ENCODE measurements at regions not wholly inside any gene's neighbourhood (a gene's known extent, or its start where the extent isn't known, plus 50 kb on each side); places are given as distances from the start of the nearest gene placed in this dataset.

- H3K27ac ChIP-seq (ENCODE audit: control insufficient read depth, insufficient read depth): no peak overlapping the region
- H3K36me3 ChIP-seq (ENCODE audit: control insufficient read depth in 2 of 2, insufficient read depth in 2 of 2, low read length in 1 of 2): no peaks in the 10 kb centered on the region
- TF ChIP-seq CBX3 (IDR thresholded peaks at IDR 0.05; ENCODE audit: borderline replicate concordance, low read depth) (no peak), IKZF1 (conservative IDR thresholded peaks at IDR 0.05) (no peak), PML (IDR thresholded peaks at IDR 0.05; ENCODE audit: low read length) (no peak), KLF5 (IDR thresholded peaks at IDR 0.05; ENCODE audit: partially characterized antibody) (no peak), IRF3 (IDR thresholded peaks at IDR 0.05) (no peak), SIX5 (IDR thresholded peaks at IDR 0.05; ENCODE audit: low read depth, low read length, severe bottlenecking) (no peak), POLR2A (IDR thresholded peaks at IDR 0.05; ENCODE audit: low read depth, low read length) (no peak), TCF7 (IDR thresholded peaks at IDR 0.05; ENCODE audit: borderline replicate concordance) (no peak), TBL1XR1 (IDR thresholded peaks at IDR 0.05; ENCODE audit: low read depth, low read length) (no peak), SRF (IDR thresholded peaks at IDR 0.05; ENCODE audit: low read depth in 2 of 2, low read length in 2 of 2) (no peak)
- TF ChIP-seq, protein P1, sequence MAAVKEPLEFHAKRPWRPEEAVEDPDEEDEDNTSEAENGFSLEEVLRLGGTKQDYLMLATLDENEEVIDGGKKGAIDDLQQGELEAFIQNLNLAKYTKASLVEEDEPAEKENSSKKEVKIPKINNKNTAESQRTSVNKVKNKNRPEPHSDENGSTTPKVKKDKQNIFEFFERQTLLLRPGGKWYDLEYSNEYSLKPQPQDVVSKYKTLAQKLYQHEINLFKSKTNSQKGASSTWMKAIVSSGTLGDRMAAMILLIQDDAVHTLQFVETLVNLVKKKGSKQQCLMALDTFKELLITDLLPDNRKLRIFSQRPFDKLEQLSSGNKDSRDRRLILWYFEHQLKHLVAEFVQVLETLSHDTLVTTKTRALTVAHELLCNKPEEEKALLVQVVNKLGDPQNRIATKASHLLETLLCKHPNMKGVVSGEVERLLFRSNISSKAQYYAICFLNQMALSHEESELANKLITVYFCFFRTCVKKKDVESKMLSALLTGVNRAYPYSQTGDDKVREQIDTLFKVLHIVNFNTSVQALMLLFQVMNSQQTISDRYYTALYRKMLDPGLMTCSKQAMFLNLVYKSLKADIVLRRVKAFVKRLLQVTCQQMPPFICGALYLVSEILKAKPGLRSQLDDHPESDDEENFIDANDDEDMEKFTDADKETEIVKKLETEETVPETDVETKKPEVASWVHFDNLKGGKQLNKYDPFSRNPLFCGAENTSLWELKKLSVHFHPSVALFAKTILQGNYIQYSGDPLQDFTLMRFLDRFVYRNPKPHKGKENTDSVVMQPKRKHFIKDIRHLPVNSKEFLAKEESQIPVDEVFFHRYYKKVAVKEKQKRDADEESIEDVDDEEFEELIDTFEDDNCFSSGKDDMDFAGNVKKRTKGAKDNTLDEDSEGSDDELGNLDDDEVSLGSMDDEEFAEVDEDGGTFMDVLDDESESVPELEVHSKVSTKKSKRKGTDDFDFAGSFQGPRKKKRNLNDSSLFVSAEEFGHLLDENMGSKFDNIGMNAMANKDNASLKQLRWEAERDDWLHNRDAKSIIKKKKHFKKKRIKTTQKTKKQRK (IDR thresholded peaks at IDR 0.05; ENCODE audit: low read depth, low read length): no peak
- no peak overlapping the region for H3K4me2 ChIP-seq (ENCODE audit: control insufficient read depth, insufficient read depth)
- H3K79me2 ChIP-seq (ENCODE audit: control insufficient read depth, insufficient read depth, low read length): no peaks in the 10 kb centered on the region
- ChIA-PET CTCF (no interaction called here), POLR2A (no interaction called here), SMC1A (ENCODE audit: uncharacterized antibody, unreplicated experiment) (no interaction called here), RAD21 (ENCODE audit: unreplicated experiment) (no interaction called here)
- H4K20me1 ChIP-seq (ENCODE audit: control insufficient read depth, insufficient read depth): no peaks in the 10 kb centered on the region
- no TSS peak for BruUV-seq (replicated peaks)
- H3K9ac ChIP-seq (ENCODE audit: control insufficient read depth, insufficient read depth, low read length): no peak overlapping the region
- no peak overlapping the region for H3K4me3 ChIP-seq
- H2AFZ ChIP-seq (ENCODE audit: control insufficient read depth, low read depth, low read length): no peak overlapping the region
- no peaks in the 10 kb centered on the region for H3K9me3 ChIP-seq (replicated peaks; ENCODE audit: control insufficient read depth, insufficient read depth, low read length)
- H3K4me1 ChIP-seq (ENCODE audit: control insufficient read depth, insufficient read depth, low read length): no peaks in the 10 kb centered on the region
- no peaks in the 10 kb centered on the region for H3K27me3 ChIP-seq (replicated peaks in 1 of 2; ENCODE audit: control insufficient read depth in 2 of 2, insufficient read depth in 2 of 2, low read length in 1 of 2)
- intact Hi-C loops (cut with micrococcal nuclease; ENCODE audit: unreplicated experiment): no loop called here
- FAIRE-seq: no peak
- in situ Hi-C loops (cut with MboI): no loop called here
- ATAC-seq: no peak
- 46% methylated on average over 5 of the region's 5 CpGs for WGBS (ENCODE audit: insufficient coverage, insufficient replicate concordance, low lambda C conversion rate, missing lambda C conversion rate)
- no peak for DNase-seq (ENCODE audit: low read depth, low spot score)
Measured at GRCh38 chr12:41962171-41962572, 182.5 kb downstream of the GXYLT1 start.

Measured in GM12878 (cell line).